HTR-8/SVneo (cell line): ENCODE measurements at regions not wholly inside any gene's neighbourhood (a gene's known extent, or its start where the extent isn't known, plus 50 kb on each side); places are given as distances from the start of the nearest gene placed in this dataset.
"Not testable (repeated sequence)": the region's sequence is repeated elsewhere in the genome, so short reads cannot be mapped to it uniquely, and the experiment has no call there.

Experiments used
- DNase-seq: peaks from one replicate; pipeline ENCODE4 v3.0.0; 2011; ENCODE audit warnings: low spot score, mixed read lengths; ENCODE audit not compliant: insufficient read length
- FAIRE-seq: peaks from 2 replicates; lab custom pipeline; 2011; peaks lifted over from hg19 to GRCh38; lab: Jason Lieb, UNC

- DNase-seq, FAIRE-seq: not testable (repeated sequence)
Observed at GRCh38 chr22:22296047-22296446, 51.5 kb downstream of the VPREB1 start.

GRCh38 chr22:22297159-22297793, 52.7 kb downstream of the VPREB1 start:
- FAIRE-seq, DNase-seq: not testable (repeated sequence)

GRCh38 chr22:22297794-22298653, 53.4 kb downstream of the VPREB1 start:
- FAIRE-seq, DNase-seq: not testable (repeated sequence)

- DNase-seq, FAIRE-seq: not testable (repeated sequence)
Observed at GRCh38 chr22:22298654-22299009, 54.0 kb downstream of the VPREB1 start.

- not testable (repeated sequence) for FAIRE-seq, DNase-seq
Observed at GRCh38 chr22:22300511-22300910, 55.9 kb downstream of the VPREB1 start.

- not testable (repeated sequence) for DNase-seq, FAIRE-seq
Observed at GRCh38 chr22:22300946-22301345, 56.4 kb downstream of the VPREB1 start.

- DNase-seq (no peak), FAIRE-seq (no peak)
Observed at GRCh38 chr22:22316589-22316988, 72.0 kb downstream of the VPREB1 start.

- FAIRE-seq (no peak), DNase-seq (no peak)
Observed at GRCh38 chr22:22318723-22319465, 74.3 kb downstream of the VPREB1 start.

- DNase-seq: peak; percentile 47
- FAIRE-seq: not testable (repeated sequence)
Observed at GRCh38 chr22:22321743-22322611, 77.4 kb downstream of the VPREB1 start.

GRCh38 chr22:22322792-22323191, 78.2 kb downstream of the VPREB1 start:
- FAIRE-seq: no peak
- no peak for DNase-seq

- no peak for DNase-seq
- no peak for FAIRE-seq
Observed at GRCh38 chr22:22327723-22328122, 83.1 kb downstream of the VPREB1 start.

GRCh38 chr22:22329792-22330191, 85.2 kb downstream of the VPREB1 start:
- FAIRE-seq: no peak

GRCh38 chr22:22335640-22336039, 91.1 kb downstream of the VPREB1 start:
- not testable (repeated sequence) for DNase-seq, FAIRE-seq

More at GRCh38 chr22:22329792-22330191, 85.2 kb downstream of the VPREB1 start:
- no peak for DNase-seq

GRCh38 chr22:22336333-22336732, 91.7 kb downstream of the VPREB1 start:
- not testable (repeated sequence) for FAIRE-seq, DNase-seq

GRCh38 chr22:22338778-22339177, 94.2 kb downstream of the VPREB1 start:
- DNase-seq, FAIRE-seq: not testable (repeated sequence)

GRCh38 chr22:22341736-22342135, 97.2 kb downstream of the VPREB1 start:
- DNase-seq (no peak), FAIRE-seq (no peak)

GRCh38 chr22:22342697-22343580, 98.4 kb downstream of the VPREB1 start:
- peak; percentile 32 for DNase-seq
- FAIRE-seq: no peak

- DNase-seq (no peak), FAIRE-seq (no peak)
Observed at GRCh38 chr22:22343581-22344296, 99.2 kb downstream of the VPREB1 start.
